Hepatocyte (in vitro differentiated cells): ENCODE measurements at regions not wholly inside any gene's neighbourhood (a gene's known extent, or its start where the extent isn't known, plus 50 kb on each side); places are given as distances from the start of the nearest gene placed in this dataset.

Experiments
- DNase-seq: peaks from one replicate; pipeline ENCODE4 v3.0.0-alpha.2; 2016; ENCODE audit warnings: low spot score
- H2AFZ ChIP-seq: fragments of 200-600 bp; sonication (generic); 2 replicates; pipeline ENCODE4 v1.6.0; 2016; ENCODE audit warnings: antibody characterized with exemption, mild to moderate bottlenecking
- H3K27ac ChIP-seq: fragments of 200-600 bp; sonication (generic); 2 replicates; pipeline ENCODE4 v1.5.1; 2016; ENCODE audit warnings: mild to moderate bottlenecking
- H3K27me3 ChIP-seq: fragments of 200-600 bp; sonication (generic); 2 replicates; pipeline ENCODE4 v1.6.1; 2016
- H3K36me3 ChIP-seq: fragments of 200-600 bp; sonication (generic); replicated peaks from 2 replicates; pipeline ENCODE4 v1.5.1; 2016; ENCODE audit warnings: low read depth; ENCODE audit not compliant: insufficient read depth
- H3K4me1 ChIP-seq: fragments of 200-600 bp; sonication (generic); 2 replicates; pipeline ENCODE4 v1.5.1; 2016; ENCODE audit warnings: mild to moderate bottlenecking, moderate library complexity; ENCODE audit not compliant: insufficient read depth
- H3K4me2 ChIP-seq: fragments of 200-600 bp; sonication (generic); 2 replicates; pipeline ENCODE4 v1.6.0; 2016
- H3K4me3 ChIP-seq: fragments of 200-600 bp; sonication (generic); 2 replicates; pipeline ENCODE4 v1.5.1; 2016; ENCODE audit warnings: mild to moderate bottlenecking
- H3K79me2 ChIP-seq: fragments of 200-600 bp; sonication (generic); 2 replicates; pipeline ENCODE4 v1.6.0; 2017; ENCODE audit warnings: mild to moderate bottlenecking
- H3K9me2 ChIP-seq: fragments of 200-600 bp; sonication (generic); replicated peaks from 2 replicates; pipeline ENCODE4 v1.6.0; 2017; ENCODE audit warnings: mild to moderate bottlenecking; ENCODE audit not compliant: insufficient read depth
- H3K9me3 ChIP-seq: fragments of 200-600 bp; sonication (generic); 2 replicates; pipeline ENCODE4 v1.5.1; 2016; ENCODE audit warnings: low read depth, mild to moderate bottlenecking
- H4K20me1 ChIP-seq: fragments of 200-600 bp; sonication (generic); 2 replicates; pipeline ENCODE4 v1.6.0; 2016; ENCODE audit warnings: mild to moderate bottlenecking; ENCODE audit not compliant: insufficient read depth, poor library complexity, severe bottlenecking
- CTCF ChIP-seq: fragments of 200-600 bp; sonication (generic); IDR thresholded peaks from 2 replicates; pipeline ENCODE4 v1.5.1; 2016; ENCODE audit warnings: antibody characterized with exemption, mild to moderate bottlenecking; ENCODE audit not compliant: poor library complexity
- EZH2 ChIP-seq: fragments of 200-600 bp; sonication (generic); IDR thresholded peaks from 2 replicates; pipeline ENCODE4 v1.6.1; 2016; ENCODE audit warnings: antibody characterized with exemption, mild to moderate bottlenecking, borderline replicate concordance
- EZH2phosphoT487 ChIP-seq: fragments of 200-600 bp; sonication (generic); IDR thresholded peaks from one replicate; pipeline ENCODE4 v1.6.1; 2018; ENCODE audit warnings: antibody characterized with exemption, mild to moderate bottlenecking, low read depth, moderate library complexity; ENCODE audit not compliant: unreplicated experiment, severe bottlenecking
- WGBS: methylation state at CpG from one replicate; pipeline ENCODE4 v1.1.6; 2016; ENCODE audit warnings: low lambda C conversion rate; ENCODE audit errors: missing lambda C conversion rate; 5-methylcytosine and 5-hydroxymethylcytosine counted together

GRCh38 chr4:119731778-119732177 lies 103.2 kb upstream of the PDE5A start:
- H4K20me1 ChIP-seq, result no peaks in the 10 kb centered on the region
- no peaks in the 10 kb centered on the region for H3K27me3 ChIP-seq
- H3K9me3 ChIP-seq, result no peaks in the 10 kb centered on the region
- no peaks in the 10 kb centered on the region for H3K79me2 ChIP-seq
- no peak overlapping the region for H3K4me3 ChIP-seq
- H3K9me2 ChIP-seq, result no peaks in the 10 kb centered on the region
- no peak overlapping the region for H3K27ac ChIP-seq
- no peak for TF ChIP-seq EZH2
- no peak for TF ChIP-seq CTCF
- TF ChIP-seq EZH2phosphoT487, result no peak
- H3K36me3 ChIP-seq, result no peaks in the 10 kb centered on the region
- peaks cover 38% of the 10 kb centered on the region for H3K4me1 ChIP-seq
- no peak for DNase-seq
- WGBS, result 86% methylated on average over 5 of the region's 5 CpGs
- no peak overlapping the region for H3K4me2 ChIP-seq
- no peak overlapping the region for H2AFZ ChIP-seq

- Histone ChIP-seq H2AFZ (no peak overlapping the region), H3K79me2 (no peaks in the 10 kb centered on the region), H3K4me3 (no peak overlapping the region), H3K27me3 (no peaks in the 10 kb centered on the region), H3K27ac (peak overlapping the region; percentile 69), H3K36me3 (no peaks in the 10 kb centered on the region), H3K4me1 (peaks cover 38% of the 10 kb centered on the region), H4K20me1 (no peaks in the 10 kb centered on the region), H3K4me2 (no peak overlapping the region), H3K9me2 (no peaks in the 10 kb centered on the region), H3K9me3 (no peaks in the 10 kb centered on the region)
- 79% methylated on average over 3 of the region's 3 CpGs for WGBS
- DNase-seq, result no peak
- TF ChIP-seq EZH2phosphoT487 (no peak), EZH2 (no peak)
These were observed 102.6 kb upstream of the PDE5A start for GRCh38 chr4:119731146-119731742.

GRCh38 chr4:119730671-119730950 lies 102.0 kb upstream of the PDE5A start:
- Histone ChIP-seq H3K4me3 (no peak overlapping the region), H3K79me2 (no peaks in the 10 kb centered on the region), H3K9me2 (no peaks in the 10 kb centered on the region), H3K4me1 (peaks cover 38% of the 10 kb centered on the region), H3K9me3 (no peaks in the 10 kb centered on the region), H4K20me1 (no peaks in the 10 kb centered on the region), H3K36me3 (no peaks in the 10 kb centered on the region), H3K4me2 (peak overlapping the region; percentile 4), H2AFZ (no peak overlapping the region), H3K27ac (peak overlapping the region; percentile 69), H3K27me3 (no peaks in the 10 kb centered on the region)
- DNase-seq, result no peak
- no peak for TF ChIP-seq EZH2phosphoT487
- TF ChIP-seq CTCF, result no peak
- TF ChIP-seq EZH2, result no peak
- WGBS, result 43% methylated on average over 1 of the region's 1 CpG

GRCh38 chr4:119729835-119730670 lies 101.4 kb upstream of the PDE5A start:
- Histone ChIP-seq H2AFZ (no peak overlapping the region), H3K4me1 (peaks cover 38% of the 10 kb centered on the region), H3K4me2 (peak overlapping the region; percentile 6), H3K4me3 (no peak overlapping the region), H3K9me2 (no peaks in the 10 kb centered on the region), H3K36me3 (no peaks in the 10 kb centered on the region), H3K27ac (peak overlapping the region; percentile 69), H3K9me3 (no peaks in the 10 kb centered on the region), H4K20me1 (no peaks in the 10 kb centered on the region), H3K79me2 (no peaks in the 10 kb centered on the region), H3K27me3 (no peaks in the 10 kb centered on the region)
- TF ChIP-seq EZH2 (no peak), CTCF (no peak), EZH2phosphoT487 (no peak)
- WGBS, result 48% methylated on average over 6 of the region's 6 CpGs
- DNase-seq, result peak; percentile 77
